ENCODE measurements at regions not wholly inside any gene's neighbourhood (a gene's known extent, or its start where the extent isn't known, plus 50 kb on each side); places are given as distances from the start of the nearest gene placed in this dataset.

DNA sequence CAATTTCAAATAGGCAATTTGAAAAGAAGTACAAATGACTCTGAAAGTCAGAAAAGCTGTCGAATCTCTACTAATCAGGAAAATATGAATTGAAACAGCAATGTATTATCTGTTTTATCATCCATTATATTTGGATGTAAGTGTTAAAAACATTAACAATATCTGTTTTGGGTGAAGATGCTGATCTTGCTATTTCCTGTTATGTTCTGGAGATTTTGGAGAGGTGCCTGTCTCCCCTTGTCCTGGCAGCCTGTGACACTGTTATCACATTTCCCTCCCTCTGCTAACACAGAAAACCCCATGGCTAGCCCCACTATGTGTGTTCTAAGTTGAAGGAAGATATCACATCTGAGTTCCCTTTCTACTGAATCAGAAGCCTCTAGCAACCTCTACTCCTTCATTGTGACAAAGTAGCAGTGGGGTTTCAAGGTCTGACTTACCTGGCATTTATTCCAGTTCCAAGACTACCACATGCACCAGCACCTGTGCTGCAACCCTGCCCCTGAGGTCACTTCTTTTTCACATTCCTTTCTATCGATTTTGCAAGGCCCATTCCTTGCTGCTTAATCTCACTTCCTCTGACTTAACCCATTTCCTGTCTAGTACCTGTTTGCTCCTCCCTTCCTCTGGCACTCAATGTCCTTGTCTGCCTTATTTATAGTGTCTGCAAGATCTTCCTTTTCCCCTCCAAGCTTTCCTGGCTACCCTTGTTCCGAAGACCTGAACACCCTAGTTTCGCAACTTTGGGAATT, 95.5 kb upstream of the COL8A1 start:
- TF ChIP-seq, protein P1, sequence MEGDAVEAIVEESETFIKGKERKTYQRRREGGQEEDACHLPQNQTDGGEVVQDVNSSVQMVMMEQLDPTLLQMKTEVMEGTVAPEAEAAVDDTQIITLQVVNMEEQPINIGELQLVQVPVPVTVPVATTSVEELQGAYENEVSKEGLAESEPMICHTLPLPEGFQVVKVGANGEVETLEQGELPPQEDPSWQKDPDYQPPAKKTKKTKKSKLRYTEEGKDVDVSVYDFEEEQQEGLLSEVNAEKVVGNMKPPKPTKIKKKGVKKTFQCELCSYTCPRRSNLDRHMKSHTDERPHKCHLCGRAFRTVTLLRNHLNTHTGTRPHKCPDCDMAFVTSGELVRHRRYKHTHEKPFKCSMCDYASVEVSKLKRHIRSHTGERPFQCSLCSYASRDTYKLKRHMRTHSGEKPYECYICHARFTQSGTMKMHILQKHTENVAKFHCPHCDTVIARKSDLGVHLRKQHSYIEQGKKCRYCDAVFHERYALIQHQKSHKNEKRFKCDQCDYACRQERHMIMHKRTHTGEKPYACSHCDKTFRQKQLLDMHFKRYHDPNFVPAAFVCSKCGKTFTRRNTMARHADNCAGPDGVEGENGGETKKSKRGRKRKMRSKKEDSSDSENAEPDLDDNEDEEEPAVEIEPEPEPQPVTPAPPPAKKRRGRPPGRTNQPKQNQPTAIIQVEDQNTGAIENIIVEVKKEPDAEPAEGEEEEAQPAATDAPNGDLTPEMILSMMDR (IDR thresholded peaks at IDR 0.05), result no peak
- TF ChIP-seq POLR2AphosphoS5 (IDR thresholded peaks at IDR 0.05), result no peak

Measured in gastroesophageal sphincter (tissue), 3 donors.